Caco-2 (cell line): ENCODE measurements at regions not wholly inside any gene's neighbourhood (a gene's known extent, or its start where the extent isn't known, plus 50 kb on each side); places are given as distances from the start of the nearest gene placed in this dataset.

Experiments
- BruUV-seq: library from RNA; stranded (reverse); fragments of 400-500 nt; replicated peaks from 2 replicates; lab custom pipeline; 2021; lab: Mats Ljungman, UMichigan
- CTCF ChIA-PET: fragments of 300-600 bp; sonication (Branson Sonifier 250); formaldehyde crosslinking; loops from one replicate; lab custom pipeline; 2022; ENCODE audit warnings: antibody characterized with exemption; lab: Charles Lee
- POLR2A ChIA-PET: fragments of 300-600 bp; sonication (Branson Sonifier 250); formaldehyde crosslinking; loops from one replicate; lab custom pipeline; 2022; ENCODE audit warnings: antibody characterized with exemption; lab: Charles Lee
- DNase-seq, 2 experiments: peaks; one replicate each; pipeline versions ENCODE4 v3.0.0 to v3.0.0-alpha.2; 2020 to 2022
- H3K27me3 ChIP-seq: replicated peaks from 2 replicates; pipeline ENCODE4 v1.6.0; 2011; ENCODE audit warnings: low read length; ENCODE audit not compliant: control insufficient read depth, insufficient read depth
- H3K36me3 ChIP-seq: 2 replicates; pipeline ENCODE4 v1.5.1; 2011; ENCODE audit warnings: low read length; ENCODE audit not compliant: control insufficient read depth, insufficient read depth
- H3K4me1 ChIP-seq: fragments of 250-450 bp; sonication (Bioruptor Pico); 2 replicates; pipeline ENCODE4 v1.5.1; 2020; ENCODE audit warnings: mild to moderate bottlenecking
- H3K4me3 ChIP-seq: 2 replicates; pipeline ENCODE4 v1.5.1; 2011; ENCODE audit warnings: low read depth, mild to moderate bottlenecking, control low read depth, low read length
- H3K9me3 ChIP-seq: fragments of 250-450 bp; sonication (Bioruptor Pico); 2 replicates; pipeline ENCODE4 v1.5.1; 2020; ENCODE audit warnings: mild to moderate bottlenecking, moderate library complexity
- H3K27ac Mint-ChIP-seq: one replicate; pipeline ENCODE4 v1.8.0; 2022; ENCODE audit warnings: mixed read lengths; ENCODE audit not compliant: unreplicated experiment
- H3K27me3 Mint-ChIP-seq: one replicate; pipeline ENCODE4 v1.8.0; 2022; ENCODE audit warnings: mixed read lengths; ENCODE audit not compliant: insufficient read depth, unreplicated experiment
- H3K36me3 Mint-ChIP-seq: one replicate; pipeline ENCODE4 v1.8.0; 2022; ENCODE audit warnings: mild to moderate bottlenecking, mixed read lengths; ENCODE audit not compliant: insufficient read depth, unreplicated experiment
- H3K4me1 Mint-ChIP-seq: one replicate; pipeline ENCODE4 v1.8.0; 2022; ENCODE audit warnings: low read depth, mixed read lengths; ENCODE audit not compliant: unreplicated experiment
- H3K4me3 Mint-ChIP-seq: one replicate; pipeline ENCODE4 v1.8.0; 2022; ENCODE audit warnings: mild to moderate bottlenecking, moderate library complexity, mixed read lengths; ENCODE audit not compliant: unreplicated experiment
- H3K9me3 Mint-ChIP-seq: one replicate; pipeline ENCODE4 v1.8.0; 2022; ENCODE audit warnings: mixed read lengths; ENCODE audit not compliant: unreplicated experiment
- CTCF ChIP-seq, 2 experiments: fragments of 200-600 bp in 1 of 2; IDR thresholded peaks; 1 replicate in 1 of 2; 2 replicates in 1 of 2; pipeline versions ENCODE4 v1.5.1 to v1.8.0; 2011 to 2022; ENCODE audit warnings: antibody characterized with exemption in 1 of 2, control low read depth in 1 of 2, inconsistent platforms in 1 of 2, low read depth in 1 of 2, low read length in 1 of 2, mild to moderate bottlenecking in 1 of 2, moderate library complexity in 1 of 2; ENCODE audit not compliant: insufficient read depth in 1 of 2, severe bottlenecking in 1 of 2, unreplicated experiment in 1 of 2
- intact Hi-C: fragments of 100-400 bp; cut with micrococcal nuclease; formaldehyde crosslinking; loops from one replicate; pipeline ENCODE4 v1.10.0; 2022; ENCODE audit not compliant: unreplicated experiment

- H3K27me3 Mint-ChIP-seq, result peaks cover 7% of the 10 kb centered on the region
- CTCF ChIA-PET, result no interaction called here
- Histone ChIP-seq H3K9me3 (no peaks in the 10 kb centered on the region), H3K4me1 (no peaks in the 10 kb centered on the region), H3K36me3 (no peaks in the 10 kb centered on the region), H3K4me3 (no peak overlapping the region), H3K27me3 (no peaks in the 10 kb centered on the region)
- POLR2A ChIA-PET, result no interaction called here
- intact Hi-C loops, result no loop called here
- no peaks in the 10 kb centered on the region for H3K36me3 Mint-ChIP-seq
- H3K4me3 Mint-ChIP-seq, result no peak overlapping the region
- H3K27ac Mint-ChIP-seq, result no peak overlapping the region
- BruUV-seq, result no TSS peak
- no peaks in the 10 kb centered on the region for H3K9me3 Mint-ChIP-seq
- peaks cover 10% of the 10 kb centered on the region for H3K4me1 Mint-ChIP-seq
- no peak for DNase-seq
- TF ChIP-seq CTCF (IDR thresholded peaks at IDR 0.05; ENCODE audit: insufficient read depth in 1 of 2, low read depth in 1 of 2, low read length in 1 of 2, severe bottlenecking in 1 of 2, unreplicated experiment in 1 of 2), result no peak
These were observed 253.1 kb upstream of the IPO5 start for GRCh38 chr13:97700306-97700848.

GRCh38 chr13:97702614-97703013 lies 250.9 kb upstream of the IPO5 start:
- Mint-ChIP-seq H3K4me3 (no peak overlapping the region), H3K36me3 (no peaks in the 10 kb centered on the region), H3K4me1 (no peaks in the 10 kb centered on the region), H3K9me3 (no peaks in the 10 kb centered on the region), H3K27me3 (peaks cover 12% of the 10 kb centered on the region), H3K27ac (no peak overlapping the region)
- no peaks in the 10 kb centered on the region for H3K4me1 ChIP-seq
- no peaks in the 10 kb centered on the region for H3K36me3 ChIP-seq
- no peak for TF ChIP-seq CTCF (IDR thresholded peaks at IDR 0.05; ENCODE audit: insufficient read depth in 1 of 2, low read depth in 1 of 2, low read length in 1 of 2, severe bottlenecking in 1 of 2, unreplicated experiment in 1 of 2)
- ChIA-PET POLR2A (no interaction called here), CTCF (no interaction called here)
- BruUV-seq, result no TSS peak
- intact Hi-C loops, result no loop called here
- DNase-seq, result no peak
- no peaks in the 10 kb centered on the region for H3K9me3 ChIP-seq
- no peaks in the 10 kb centered on the region for H3K27me3 ChIP-seq
- H3K4me3 ChIP-seq, result no peak overlapping the region

GRCh38 chr13:97710797-97711196 lies 242.7 kb upstream of the IPO5 start:
- DNase-seq, result no peak
- H3K36me3 Mint-ChIP-seq, result no peaks in the 10 kb centered on the region
- intact Hi-C loops, result no loop called here
- TF ChIP-seq CTCF (IDR thresholded peaks at IDR 0.05; ENCODE audit: insufficient read depth in 1 of 2, low read depth in 1 of 2, low read length in 1 of 2, severe bottlenecking in 1 of 2, unreplicated experiment in 1 of 2), result no peak
- H3K9me3 Mint-ChIP-seq, result no peaks in the 10 kb centered on the region
- H3K9me3 ChIP-seq, result peaks cover 3% of the 10 kb centered on the region; the same call in 1 of the 2 replicates
- POLR2A ChIA-PET, result no interaction called here
- no TSS peak for BruUV-seq
- H3K27ac Mint-ChIP-seq, result no peak overlapping the region
- CTCF ChIA-PET, result no interaction called here
- H3K4me3 Mint-ChIP-seq, result no peak overlapping the region
- H3K4me1 Mint-ChIP-seq, result no peaks in the 10 kb centered on the region
- no peaks in the 10 kb centered on the region for H3K36me3 ChIP-seq
- no peak overlapping the region for H3K4me3 ChIP-seq
- H3K27me3 Mint-ChIP-seq, result peaks cover 6% of the 10 kb centered on the region
- H3K27me3 ChIP-seq, result no peaks in the 10 kb centered on the region
- H3K4me1 ChIP-seq, result no peaks in the 10 kb centered on the region
